HG03460 (cell line): ENCODE measurements at regions not wholly inside any gene's neighbourhood (a gene's known extent, or its start where the extent isn't known, plus 50 kb on each side); places are given as distances from the start of the nearest gene placed in this dataset.

Experiments used
- ATAC-seq: cut with Tn5 transposase; IDR thresholded peaks from one replicate; pipeline ENCODE4 v1.9.1; 2021; ENCODE audit not compliant: unreplicated experiment

DNA sequence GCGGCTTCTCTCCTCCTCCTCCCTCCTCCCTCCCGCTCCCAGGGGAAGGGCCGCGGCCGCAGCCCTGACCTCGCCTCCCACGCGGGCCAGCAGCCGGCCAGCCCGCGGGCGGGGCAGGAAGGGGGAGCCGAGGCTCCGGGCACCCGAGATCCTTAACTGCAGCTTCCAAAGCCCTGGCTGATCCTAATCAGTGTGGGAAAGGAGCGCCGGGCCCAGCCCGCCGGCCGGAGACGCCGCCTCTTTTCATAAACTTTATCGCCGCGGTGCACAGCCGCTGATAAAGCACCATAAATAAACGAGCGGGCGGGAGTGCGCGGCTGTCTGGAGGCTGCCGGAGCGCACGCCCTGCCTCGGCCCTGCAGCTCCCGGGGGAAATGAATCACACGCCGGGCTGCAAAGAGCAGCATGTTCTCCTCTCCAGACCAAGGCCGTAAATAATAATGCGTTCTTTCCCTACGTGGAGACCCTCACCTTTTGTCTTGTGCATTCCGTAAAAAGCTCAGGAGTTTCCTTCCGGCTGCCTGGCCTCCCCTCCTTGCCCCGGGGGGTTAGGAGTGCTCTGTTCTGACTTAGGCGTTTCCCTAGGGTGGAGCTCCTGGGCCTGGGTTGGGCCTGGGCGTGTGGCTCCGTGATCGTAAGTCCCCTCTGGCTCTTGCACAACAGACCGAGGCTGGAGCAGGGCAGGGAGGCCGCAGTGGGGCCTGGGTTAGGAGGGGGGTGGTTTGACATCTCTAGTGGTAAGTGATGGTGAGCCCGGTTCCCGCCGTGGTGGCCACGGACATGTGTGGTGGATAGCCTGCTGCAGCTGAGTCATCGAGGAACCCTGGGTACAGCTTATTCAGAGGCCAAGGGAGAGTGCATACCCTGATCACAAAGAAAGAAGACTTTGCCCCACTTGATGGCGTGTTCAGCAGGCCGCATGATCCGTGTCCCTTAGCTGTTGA is 132.6 kb upstream of the HES1 start:
- peak; percentile 61 for ATAC-seq

DNA sequence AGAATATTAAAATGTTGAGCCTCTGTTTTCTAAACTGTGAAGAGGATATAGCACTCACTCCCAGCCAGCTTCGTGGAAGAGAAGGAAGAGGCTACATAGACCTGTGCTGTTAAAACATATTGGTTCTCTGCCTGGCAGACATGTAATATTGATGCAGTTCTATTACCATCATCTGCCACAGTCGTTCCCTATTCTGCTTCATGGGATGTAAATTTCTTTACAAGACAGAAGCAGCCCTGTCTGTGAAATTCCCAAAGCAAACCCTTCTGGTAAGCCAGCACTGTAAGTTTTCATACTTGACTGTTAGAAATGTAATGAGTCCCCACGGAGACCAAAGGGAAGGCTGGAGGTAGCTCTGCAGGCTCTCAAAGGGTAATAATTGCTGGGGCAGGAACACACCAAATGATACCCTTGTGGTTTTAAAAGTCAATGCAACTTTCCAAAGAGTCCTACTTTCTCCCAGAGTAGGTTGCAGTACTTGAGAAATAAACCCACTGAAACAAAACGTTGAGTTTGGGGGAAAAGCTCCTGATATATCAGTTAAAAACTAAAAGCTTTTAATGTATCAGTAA is 129.9 kb upstream of the HES1 start:
- ATAC-seq, result no peak

DNA sequence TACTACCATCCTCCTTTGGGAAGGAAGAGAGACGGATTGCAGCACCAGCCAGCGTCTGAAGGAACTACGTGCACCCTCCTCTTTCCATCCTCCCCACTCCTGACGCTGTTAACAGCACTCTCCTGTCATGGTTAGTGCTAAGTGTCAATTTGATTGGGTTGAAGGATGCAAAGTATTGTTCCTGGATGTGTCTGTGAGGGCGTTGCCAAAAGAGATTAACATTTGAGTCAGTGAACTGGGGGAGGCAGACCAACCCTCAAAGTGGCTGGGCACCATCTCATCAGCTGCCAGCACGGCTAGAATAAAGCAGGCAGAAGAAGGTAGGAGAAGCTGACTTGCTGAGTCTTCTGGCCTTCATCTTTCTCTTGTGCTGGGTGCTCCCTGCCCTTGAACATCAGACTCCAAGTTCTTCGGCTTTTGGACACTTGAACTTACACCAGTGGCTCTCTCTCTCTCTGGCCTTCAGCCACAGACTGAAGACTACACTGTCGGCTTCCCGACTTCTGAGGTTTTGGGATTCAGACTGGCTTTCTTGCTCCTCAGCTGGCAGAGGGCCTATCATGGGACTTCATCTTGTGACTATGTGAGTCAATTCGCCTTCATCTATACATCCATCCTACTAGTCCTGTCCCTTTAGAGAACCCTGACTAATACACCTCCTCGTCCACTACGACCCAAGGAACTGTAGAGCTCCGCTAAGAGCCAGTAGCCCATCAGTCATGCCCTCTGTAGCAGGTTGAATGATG is 128.2 kb upstream of the HES1 start:
- ATAC-seq, result no peak

GRCh38 chr3:194009019-194009418 is 126.9 kb upstream of the HES1 start:
- ATAC-seq, result no peak

- no peak for ATAC-seq
These were observed 125.9 kb upstream of the HES1 start for GRCh38 chr3:194009892-194010533.

DNA sequence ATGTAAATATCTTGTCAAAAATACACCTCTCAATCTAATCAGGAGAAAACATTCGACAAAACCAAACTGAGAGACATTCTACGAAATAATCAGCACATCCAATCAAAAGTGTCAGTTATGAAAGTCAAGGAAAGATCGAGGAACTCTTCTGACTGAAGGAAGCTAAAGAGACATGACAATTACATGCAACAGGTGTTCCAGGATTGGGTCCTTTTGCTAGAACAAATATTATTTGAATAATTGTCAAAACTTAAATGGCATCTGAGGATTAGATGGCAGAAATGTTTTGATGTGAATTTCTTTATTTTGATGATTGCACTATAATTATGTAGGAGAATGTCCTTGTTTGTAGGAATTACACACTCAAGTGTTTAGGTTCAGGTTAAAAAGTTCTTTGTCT is 124.1 kb upstream of the HES1 start:
- ATAC-seq, result no peak

- no peak for ATAC-seq
These were observed 122.0 kb upstream of the HES1 start for GRCh38 chr3:194013928-194014327.

DNA sequence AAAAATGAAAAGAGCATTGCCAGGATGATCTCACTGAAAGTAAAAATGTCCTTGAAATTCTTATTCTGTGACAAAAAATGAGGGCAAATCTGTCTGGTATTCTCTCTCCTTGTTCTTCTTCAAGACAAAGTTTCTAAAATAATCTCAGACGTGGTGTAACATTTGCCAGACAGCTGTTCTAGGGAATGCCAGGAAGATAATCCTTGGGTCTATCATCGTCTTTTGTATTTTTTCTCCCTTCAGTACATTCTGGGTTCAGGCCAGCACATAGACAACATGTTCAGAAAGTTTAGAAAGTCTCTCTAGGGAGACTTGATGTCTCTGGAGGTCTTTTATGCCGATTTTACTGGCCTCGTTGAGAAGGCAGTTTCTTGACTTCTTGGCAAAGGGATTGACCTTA is 121.2 kb upstream of the HES1 start:
- no peak for ATAC-seq

DNA sequence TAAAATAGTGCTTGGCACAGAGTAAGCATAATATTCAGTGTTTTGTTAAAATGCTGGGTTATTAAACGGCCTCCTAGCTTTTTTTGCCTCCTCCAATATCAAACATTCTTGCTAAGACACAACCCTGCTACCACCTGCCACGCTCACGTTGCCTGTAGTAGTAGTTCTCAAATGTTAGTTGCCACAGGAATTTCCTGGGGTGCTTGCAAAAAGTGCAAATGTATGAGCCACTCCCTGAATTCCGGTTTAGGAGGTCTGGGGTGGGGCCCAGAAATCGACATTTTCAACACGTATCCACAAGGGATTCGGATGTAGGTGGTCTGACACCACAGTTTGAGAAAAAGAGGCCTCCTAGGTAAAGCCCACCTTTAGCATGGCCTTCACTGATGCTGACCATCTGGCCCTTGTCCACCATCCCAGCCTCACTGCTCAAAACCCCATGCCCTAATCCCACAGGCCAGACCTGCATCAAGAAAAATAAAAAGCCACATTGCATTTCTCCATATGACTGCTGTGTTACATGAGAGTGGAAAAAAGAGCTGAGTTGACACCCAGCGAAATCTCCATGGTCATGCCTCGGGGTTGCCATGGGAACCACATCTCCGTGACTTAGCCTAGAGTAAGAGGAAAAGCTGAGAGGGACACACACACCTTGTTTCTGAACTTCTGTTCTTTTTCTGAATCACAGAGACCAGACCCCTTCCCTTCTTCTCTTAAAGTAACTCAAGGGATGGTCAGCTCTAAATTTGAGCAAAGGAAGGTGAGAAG is 116.4 kb upstream of the HES1 start:
- ATAC-seq, result no peak

- ATAC-seq, result no peak
These were observed 113.9 kb upstream of the HES1 start for GRCh38 chr3:194022052-194022451.

- no peak for ATAC-seq
These were observed 113.1 kb upstream of the HES1 start for GRCh38 chr3:194022816-194023215.

DNA sequence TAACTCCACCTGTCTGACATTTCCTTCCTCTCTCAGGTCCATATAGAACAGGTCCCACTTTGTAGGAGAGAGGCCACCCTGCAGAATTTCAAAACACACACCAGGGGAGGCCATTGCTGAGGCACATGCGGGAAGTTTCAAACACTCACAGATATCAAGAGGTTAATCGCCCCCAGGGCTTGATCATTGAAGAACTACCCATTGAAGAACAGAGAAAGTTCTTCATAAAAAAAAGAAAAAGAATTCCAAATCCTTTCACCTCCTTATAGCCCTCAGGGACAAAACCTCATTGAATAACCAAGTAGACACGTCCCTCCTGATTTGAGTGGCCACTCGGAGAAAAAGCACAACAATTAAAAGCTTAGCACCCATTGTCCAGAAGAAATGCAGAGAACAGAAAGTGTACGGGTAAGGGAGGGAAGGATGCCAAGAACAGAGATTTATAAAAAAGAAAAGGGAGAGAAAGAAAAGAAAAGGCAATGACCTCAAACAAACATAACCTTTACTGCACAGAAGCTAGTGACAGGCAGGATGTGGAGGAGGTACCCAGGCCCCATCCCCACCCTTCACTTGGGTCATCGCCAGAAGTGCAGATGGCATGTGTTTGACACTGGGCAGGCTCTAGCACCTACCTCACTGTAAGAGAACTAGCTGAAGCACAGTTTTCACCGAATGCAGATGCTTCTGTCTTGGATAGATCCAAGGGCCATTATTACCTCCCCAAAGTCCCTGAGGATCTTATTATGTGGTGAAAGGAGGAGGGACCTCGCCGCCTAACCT is 112.3 kb upstream of the HES1 start:
- ATAC-seq, result no peak

- ATAC-seq, result no peak
These were observed 110.8 kb upstream of the HES1 start for GRCh38 chr3:194025119-194025518.

GRCh38 chr3:194025951-194026350 is 110.0 kb upstream of the HES1 start:
- ATAC-seq, result no peak

DNA sequence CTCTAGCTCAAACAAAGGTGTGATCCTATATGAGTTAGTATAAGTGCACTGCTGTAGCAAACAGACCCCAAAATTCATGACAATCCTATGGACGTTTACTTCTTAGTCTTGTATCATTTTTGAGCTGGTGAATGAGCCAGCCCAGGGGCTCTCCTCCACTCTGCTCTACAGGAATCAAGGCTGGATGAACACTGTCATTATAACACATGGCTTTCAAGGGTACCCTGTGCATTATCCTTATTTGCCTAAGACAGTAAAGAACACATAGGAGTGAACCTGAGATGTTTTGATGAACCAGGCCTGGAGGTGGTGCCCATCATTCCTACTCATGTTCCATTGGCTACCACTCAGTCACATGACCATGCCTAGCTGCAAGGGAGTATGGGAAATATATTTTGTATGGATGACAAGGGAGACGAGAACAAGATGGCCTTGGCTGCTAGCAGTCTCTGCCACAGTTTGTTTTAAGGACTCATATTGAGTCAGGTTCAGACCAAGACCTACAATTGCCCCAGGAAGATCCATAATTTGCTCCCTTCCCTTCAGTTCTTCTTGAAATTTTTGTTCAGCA is 107.4 kb upstream of the HES1 start:
- no peak for ATAC-seq

DNA sequence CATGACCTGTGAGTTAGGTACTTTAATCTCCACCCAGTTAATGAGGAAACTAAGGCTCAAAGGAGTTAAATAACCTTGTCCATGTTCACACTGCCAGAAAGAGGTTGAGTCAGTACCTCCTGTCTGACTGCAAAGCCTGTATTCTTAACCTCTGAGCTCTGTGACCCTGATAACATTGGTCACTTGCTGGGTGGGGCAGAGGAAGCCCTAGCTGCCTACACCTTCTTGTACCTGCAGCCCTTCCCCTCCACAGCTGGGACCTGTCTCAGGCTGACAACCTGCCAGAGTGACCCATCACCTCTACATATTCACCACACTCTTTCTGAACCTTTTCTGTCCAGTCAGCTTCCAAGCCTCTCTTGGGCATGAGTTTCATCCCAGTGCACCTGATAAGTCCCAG is 106.1 kb upstream of the HES1 start:
- no peak for ATAC-seq

DNA sequence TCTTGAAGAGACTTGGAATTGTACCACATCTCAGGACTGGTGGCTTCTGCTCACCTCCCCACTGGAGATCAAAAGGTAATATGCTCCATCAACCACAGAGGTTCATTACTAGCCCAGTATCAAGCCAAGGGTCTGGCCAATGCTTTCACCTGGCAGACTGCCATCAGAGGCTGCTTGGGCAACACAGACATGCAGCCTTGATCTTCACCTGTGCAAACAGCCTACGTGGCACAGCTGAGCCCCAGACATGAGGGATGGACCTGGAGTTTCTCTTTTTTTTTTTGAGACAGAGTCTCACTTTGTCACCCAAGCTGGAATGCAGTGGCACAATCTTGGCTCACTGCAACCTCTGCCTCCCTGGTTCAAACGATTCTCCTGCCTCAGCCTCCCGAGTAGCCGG is 105.6 kb upstream of the HES1 start:
- ATAC-seq, result no peak

GRCh38 chr3:194031349-194031748 is 104.6 kb upstream of the HES1 start:
- ATAC-seq, result no peak

DNA sequence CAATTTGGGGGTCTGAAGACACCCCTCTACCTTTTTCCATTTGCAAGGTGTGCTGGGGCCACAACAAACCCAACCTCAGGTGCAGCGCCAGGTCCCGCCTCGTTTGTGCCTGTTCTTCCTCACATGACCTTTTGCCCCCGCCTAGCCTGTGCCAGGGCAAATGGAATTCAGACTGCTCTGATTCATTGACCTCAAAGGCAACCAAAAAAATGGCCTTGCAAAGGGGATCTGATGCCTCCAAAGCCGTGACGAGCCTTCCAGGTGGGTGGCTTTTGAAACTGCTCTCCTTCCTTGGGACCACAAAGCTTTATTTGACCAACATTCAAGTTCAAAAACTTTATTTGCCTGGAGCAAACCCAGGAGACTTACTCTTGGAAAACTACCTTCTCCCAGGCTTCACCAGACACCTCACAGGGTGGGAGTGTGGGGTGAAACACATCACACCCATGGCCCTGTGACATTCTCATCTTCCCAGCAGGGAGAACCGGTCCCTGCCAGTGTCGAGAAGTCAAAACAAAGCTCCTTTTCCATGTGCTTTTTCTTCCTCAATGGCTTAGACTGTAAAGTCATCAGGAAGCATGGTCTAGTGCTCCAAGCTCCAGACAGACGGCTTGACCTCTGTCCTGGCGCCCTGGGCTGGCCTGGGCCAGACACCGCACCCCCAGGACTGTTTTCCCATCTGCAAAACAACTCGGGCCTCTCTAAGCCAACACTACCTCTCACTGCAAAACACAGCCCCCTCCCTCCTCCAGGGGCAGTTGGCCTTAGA is 103.9 kb upstream of the HES1 start:
- no peak for ATAC-seq
